Eye (tissue), 1 donor: ENCODE measurements at regions not wholly inside any gene's neighbourhood (a gene's known extent, or its start where the extent isn't known, plus 50 kb on each side); places are given as distances from the start of the nearest gene placed in this dataset.

Experiments
- DNase-seq: peaks from one replicate; pipeline ENCODE4 v3.0.0-alpha.2; 2015

DNA sequence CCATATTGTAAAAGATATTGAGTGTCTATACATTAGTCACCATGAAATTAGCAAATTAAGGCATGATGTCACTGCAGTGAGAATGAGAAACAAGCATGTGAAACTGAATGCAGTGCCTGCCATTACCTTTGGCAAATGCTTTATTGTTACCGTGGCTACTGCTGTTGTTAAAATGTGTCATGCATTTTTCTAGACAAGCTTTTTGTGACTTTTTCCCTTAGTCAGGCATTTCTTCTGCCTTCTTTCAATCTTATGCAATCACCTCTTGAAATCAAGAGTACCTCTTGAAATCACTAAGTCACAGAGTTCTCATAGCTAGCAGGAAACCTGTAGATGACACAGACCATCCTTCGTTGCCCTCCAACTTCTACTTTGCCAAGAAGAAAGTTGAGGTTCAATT, 461.7 kb upstream of the TENM4 start:
- no peak for DNase-seq

DNA sequence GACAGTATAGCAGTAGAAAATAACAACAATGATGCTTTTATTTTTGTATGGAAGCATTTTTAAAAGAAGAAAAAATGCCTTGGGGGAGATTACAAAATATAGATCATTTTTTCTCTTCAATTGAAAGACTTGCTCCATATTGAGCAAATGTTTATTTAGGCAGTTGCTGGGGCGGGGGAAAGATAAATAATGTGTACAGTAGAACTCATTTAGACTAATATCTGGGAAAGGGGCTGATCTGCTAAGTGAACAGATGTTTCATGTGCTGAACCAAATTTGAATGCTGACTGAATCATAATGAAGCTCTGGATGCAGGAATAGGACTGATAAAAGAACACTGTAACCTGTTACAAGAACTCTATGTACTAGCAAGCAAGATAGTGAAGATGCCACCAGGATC, 457.1 kb upstream of the TENM4 start:
- no peak for DNase-seq

DNA sequence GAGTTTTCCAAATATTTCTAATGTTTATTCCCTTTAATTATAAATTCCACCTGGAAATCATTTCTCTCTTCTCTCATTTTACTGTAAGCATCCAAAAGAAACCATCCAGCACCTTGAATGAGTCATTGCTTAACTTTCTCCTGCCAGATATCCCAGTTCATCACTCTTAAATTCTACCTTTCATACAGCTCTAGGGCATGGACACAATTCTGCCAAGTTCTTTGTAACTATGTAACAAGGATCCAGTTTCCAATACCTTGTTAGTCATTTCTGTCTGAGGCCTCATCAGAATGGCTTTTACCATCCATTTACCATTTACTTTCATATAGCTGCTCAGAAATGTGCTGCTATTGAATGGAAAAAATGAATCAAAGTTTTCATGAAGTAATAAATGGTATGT, 455.4 kb upstream of the TENM4 start:
- DNase-seq, result no peak

DNA sequence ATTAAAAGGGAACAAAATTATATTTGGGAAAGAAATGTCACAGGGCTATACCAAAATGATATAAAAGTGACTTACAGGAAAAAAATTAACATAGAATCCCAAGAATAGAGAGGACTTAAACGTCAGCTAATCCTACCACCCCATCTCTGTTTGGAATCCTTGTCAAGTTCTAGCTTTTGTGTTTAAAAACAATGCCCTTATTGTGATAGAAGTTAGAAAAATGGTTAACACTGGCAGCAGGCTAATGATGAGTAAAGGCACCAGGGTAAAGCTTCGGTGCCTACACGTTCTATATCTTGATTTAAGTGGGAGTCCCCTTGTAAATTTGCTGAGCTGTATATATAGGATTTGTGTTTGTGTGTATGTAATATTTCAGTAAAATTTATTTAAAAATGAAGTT, 453.3 kb upstream of the TENM4 start:
- DNase-seq, result no peak

DNA sequence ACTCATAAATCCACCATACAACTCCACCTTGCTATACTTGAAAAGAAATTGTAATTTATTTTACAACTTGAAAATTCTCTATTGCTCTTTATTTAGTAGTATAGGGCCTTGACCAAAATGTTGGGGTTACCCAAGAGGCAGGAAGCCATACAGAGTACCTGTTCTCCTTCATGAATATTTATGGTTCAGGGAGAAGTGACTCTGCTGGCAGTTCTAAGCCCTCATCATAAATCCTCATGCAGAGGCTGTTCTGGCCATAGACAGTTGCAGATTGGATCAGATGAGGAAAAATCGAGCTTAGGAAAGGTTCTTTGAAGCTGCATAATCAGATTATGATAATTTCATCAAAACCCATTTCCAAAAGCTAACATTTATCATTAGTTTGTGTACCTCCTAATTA, 449.4 kb upstream of the TENM4 start:
- no peak for DNase-seq

DNA sequence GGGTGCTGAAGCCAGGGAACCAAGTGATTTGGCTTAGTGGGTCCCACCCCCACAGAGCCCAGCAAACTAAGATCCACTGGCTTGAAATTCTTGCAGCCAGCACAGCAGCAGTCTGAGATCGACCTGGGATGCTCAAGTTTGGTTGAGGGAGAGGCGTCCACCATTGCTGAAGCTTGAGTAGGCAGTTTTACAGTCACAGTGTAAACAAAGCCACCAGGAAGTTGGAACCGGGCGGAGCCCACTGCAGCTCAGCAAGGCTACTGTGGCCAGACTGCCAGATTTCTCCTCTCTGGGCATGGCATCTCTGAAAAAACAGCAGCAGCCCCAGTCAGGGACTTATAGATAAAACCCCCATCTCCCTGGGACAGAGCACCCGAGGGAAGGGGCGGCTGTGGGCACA, 424.1 kb upstream of the TENM4 start:
- no peak for DNase-seq

DNA sequence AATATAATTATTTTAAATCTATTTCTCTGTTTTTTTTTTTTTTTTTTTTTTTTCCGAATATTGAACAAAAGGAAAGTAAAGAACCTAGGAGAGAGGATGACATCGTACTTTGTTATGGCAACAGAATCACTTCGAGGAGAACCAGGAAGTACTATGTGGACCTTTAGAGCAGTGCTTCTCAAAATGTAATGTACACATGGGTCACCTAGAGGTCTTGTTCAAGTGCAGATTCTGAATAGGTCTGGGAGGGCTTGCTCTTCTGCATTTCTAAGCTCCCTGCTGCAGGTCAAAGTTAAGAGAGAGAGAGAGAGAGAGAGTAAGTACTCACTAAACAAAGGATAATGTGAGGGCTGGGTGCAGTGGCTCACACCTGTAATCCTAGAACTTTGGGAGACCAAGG, 419.5 kb upstream of the TENM4 start:
- DNase-seq, result no peak

DNA sequence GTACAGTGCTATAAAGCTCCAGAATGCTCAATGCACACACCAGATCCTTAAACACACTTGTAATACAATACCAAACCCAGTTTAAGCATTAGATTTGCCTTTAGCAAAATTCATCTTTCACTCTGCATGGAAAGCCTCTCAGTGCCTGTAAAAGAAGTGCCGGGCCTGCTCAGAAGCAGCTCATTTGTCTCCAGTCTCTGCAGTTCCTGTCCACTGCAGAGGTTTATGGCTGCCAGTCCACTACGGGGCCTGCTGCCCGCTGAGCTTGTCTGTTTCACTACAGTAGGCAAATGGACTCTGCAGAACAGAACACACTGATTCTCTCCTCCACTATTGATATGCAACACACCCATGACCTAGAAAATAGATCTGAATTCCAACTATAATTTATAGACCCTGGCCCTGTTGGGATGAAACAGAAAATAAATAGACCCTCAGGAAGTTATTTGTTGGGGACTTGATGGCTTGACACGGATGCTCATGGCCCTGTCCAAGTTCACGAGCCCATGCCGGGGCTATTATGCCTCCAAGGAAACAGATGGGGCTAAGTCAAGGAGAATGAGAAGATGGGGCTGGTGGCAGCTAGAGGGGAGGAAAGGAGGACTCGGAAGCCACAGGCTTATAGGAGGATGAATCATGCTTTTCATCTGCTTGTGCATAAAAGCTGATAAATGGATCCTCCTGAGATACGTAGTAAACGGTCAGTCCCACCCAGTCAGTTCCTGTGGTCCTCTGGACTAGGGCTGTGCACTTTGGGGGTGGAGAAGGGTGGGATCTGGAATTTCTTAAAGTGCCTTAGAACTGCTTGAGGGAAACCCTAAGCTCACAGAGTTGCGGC, 416.8 kb upstream of the TENM4 start:
- no peak for DNase-seq

DNA sequence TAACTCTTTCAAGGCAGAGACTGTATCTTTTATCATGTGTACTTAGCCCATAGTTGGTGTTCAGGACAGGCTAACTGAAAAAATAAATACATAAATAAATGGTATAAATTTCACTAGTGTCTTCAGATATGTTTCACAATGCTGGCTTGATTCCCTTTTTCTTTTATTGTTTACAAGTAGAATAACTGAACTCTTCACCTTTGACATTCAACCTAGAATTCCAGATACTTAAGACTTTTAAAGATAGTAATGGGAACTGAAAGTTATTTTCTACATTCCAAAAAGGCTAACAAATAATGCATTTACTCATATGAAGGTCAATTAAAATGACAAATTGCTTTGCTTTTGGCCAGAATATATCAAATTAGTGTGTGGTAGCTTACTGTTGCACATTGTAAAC, 411.3 kb upstream of the TENM4 start:
- no peak for DNase-seq

DNA sequence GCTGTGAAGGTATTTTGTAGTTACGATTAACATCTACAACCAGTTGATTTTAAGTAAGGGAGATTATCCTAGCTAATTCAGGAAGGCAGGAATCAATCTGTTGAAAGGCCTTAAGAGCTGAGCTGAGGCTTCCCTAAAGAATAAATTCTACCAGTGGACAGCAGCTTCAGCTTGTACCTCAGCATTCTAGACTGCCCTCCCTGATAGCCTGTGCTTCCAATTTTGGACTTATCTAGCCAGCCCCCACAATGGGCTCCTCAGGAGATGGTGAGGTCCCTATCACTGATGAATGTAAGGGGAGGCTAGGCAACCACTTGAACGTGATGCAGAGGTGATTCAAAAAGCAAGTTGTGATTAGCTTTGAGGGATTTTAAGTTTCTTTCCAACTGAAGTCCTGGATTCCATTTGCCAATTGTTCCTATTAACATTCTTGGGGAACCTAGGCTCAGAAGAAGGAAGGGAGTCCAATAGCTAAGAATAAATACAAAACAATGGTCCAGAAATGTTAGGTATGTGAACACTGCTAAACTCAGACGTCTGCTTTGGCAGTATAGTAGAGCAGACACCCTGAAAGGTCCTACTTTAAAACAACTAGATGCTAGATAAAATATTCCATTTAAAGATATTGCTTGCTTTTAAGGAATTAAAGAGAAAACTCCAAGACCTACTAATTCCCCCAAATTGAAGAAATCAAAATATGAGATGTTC, 404.3 kb upstream of the TENM4 start:
- DNase-seq, result no peak

DNA sequence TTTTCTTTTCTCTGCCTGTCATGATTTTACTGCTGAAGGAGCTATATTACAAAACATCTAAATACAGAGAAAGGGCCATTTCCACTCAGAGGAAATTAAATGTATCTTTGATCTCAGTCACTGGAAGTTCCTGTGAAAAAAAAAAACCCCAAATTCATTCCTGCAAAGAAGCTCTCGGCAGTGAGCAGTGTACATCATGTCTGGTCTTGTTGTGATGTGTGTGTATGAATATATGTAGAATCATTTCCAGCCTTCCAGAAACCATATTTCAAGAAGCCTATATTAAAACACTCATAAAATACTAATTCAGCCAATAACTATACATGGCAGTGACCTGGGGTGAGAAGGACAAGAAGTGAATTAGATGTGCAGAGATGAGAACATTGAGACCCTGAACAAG, 393.2 kb upstream of the TENM4 start:
- no peak for DNase-seq

DNA sequence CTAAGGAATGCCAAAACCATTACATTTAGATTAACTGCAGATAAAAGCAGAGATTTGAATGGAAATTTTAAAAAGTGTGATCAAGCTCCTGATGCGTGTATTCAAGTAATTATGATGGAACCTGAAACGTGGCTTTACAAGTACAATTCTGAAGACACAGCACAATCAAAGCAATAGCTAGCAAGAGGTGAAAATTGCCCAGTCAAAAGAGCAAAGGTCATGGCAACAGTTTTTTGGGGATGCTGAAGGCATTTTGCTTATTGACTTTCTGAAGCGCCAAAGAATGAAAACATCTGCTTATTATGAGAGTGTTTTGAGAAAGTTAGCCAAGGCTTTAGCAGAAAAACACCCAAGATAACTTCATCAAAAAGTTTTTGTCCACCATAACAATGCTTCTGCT, 389.6 kb upstream of the TENM4 start:
- DNase-seq, result no peak

DNA sequence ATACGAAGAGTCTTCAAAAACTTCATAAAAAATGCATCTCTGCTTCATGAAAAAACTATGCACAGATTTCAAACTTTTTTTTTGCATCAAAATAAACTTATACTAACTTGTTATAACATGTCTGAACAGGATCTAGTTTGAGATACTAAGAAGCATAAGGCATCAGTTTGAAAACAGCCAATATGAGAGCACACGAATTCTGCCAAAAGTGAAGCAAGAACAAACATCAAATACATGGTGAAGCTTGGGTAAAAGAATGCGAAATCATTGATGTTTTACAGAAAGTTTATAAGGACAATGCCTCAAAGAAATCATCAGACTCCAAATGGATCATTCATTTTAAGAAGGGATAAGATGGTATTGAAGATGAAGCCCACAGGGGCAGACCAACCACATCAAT, 389.1 kb upstream of the TENM4 start:
- DNase-seq, result no peak

DNA sequence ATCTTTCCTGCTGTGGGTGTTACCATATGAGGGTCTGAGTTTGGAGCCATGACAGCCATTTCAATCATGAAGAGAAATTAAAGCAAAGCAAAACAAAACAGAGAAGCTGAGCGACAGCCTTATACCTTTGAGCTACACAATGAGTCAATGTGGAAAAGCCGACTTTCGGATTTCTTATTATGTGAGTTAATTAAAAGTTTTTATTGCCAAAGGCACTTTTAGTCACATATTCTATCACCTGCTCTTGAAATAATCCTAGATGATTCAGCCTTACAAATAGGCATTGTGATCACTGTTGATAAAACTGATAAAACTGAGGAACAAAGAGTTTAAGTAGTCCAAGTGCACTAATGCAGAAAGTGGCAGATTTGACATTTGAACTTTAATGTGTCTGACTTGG, 381.9 kb upstream of the TENM4 start:
- DNase-seq, result no peak

DNA sequence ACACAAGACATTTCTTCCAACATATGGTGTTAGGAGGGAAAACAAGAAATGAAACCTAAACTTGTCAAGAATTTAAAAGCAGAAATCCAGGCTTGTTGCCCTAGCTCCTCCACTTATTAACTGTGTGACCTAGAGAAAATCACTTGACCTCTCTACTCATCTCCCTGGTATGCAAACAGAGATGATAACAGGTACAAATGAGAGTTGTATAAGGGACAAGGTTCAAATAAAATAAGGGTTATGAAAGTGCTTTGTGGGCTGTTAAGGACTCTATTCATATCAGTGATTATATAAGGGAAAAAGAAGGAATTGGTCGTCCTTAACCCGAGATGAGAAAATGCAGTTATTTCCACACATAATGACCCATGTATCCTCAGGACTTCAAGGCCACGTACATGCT, 372.7 kb upstream of the TENM4 start:
- DNase-seq, result no peak

DNA sequence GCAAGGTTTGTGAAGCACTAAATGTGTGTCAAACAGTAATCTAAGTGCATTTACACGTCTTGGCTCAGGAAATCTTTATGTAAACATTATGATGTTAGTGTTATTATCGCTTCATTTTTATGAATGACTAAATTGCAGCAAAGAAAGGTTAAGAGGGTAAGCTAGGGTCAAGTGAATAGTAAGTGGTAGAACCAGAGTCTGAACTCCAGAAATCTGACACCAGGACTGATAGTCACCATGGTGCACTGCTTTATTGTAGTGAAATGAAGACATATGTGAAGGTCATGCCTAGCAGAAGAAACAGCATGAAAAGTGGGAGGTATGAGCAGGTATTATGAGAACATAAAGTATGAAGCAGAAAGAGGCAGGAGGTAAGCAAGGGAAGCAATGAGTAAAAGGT, 368.7 kb upstream of the TENM4 start:
- no peak for DNase-seq

DNA sequence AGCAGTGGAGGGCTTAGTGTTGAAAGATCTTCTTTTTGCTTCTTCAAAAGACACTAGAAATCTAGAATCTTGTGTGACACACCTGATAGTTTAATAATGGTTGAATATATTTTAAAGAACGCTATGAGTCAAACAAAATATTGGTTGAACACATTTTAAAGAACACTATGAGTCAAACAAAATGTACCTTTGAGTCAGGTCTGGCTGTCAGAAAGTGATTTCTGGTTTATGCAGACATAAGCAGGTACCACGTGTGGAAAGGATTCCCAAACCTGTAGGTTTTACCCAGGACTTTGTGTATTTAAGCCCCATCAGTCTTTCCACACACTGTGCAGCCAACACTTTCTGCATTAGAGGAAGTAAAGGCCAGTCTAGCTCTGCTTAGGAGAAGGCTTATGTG, 366.7 kb upstream of the TENM4 start:
- no peak for DNase-seq

DNA sequence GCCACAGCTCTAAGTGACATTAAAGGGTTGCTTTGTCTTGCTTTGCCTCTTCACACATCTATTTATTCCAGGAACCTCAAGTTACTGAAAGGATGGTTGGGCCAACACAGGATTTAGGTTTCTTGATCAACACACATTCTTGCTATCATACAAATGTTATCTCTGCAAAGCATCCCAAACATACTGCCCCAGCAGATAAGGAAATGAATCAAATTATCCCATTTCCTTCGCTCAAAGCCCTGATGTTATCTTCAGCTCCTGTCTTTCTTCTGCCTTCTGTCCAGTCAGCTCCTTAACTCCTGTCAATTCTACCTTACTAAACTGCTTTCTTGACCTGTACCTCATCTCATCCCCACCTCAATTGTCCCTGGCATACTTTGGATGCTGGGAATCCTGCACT, 355.9 kb upstream of the TENM4 start:
- no peak for DNase-seq

DNA sequence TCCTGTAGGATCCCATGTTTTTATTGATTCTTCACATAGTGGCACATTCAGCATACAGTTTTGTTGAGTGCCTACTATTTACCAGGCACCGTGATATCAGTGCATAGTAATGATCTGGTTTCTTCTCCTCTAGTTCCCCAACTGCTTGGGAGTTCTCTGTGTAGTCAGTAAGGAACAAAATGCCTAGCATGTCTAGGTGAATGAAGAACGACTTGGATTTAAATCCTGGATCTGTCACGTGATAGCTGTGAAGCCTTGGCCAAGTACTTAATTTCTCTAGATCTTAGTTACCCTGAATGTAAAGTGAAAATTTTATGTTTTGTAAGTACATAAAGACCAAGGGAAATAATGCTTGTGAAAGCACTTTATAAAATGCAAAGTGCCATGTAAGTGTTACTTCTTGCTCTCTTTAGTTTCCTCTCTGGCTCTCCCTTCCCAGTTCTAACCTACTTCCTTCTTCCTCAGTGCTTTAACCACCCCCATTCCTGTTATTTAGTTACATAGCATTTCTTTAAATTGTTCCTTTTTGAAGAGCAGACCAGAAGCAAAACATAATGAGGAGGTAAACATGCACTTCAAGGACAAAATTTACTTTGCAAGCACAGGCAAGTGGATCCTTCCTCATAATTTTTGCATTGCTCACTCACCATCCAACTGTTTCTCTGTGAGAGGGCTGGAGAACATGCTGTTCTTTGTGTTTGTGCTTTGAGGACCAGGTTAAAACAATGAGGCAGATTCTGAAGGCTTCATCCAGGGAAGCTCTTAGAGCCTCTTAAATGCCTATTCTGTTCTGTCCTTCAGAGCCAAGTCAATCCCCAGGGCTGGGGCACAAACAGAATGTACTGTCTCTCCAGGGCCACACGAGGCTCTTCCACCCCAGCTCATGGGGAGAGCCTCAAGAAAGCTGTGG, 353.9 kb upstream of the TENM4 start:
- no peak for DNase-seq

DNA sequence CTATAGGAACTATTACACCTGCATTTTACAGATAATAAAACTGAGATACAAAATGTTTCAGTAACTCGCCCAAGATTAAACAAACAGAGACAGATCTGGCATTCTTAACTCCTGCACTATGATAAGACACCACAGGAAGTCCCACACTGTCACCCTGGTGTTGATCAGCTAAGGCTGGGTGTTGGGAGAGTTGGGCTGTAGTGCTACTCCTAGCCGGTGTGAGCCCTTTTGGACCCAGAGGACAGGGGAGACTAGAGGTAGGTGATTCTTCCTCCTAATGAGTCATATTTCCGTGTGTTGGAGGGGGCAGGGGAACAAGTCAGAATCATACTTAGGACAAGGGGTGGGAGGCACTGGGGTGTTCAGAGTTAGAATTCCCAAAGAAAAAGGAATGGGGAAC, 353.2 kb upstream of the TENM4 start:
- no peak for DNase-seq

DNA sequence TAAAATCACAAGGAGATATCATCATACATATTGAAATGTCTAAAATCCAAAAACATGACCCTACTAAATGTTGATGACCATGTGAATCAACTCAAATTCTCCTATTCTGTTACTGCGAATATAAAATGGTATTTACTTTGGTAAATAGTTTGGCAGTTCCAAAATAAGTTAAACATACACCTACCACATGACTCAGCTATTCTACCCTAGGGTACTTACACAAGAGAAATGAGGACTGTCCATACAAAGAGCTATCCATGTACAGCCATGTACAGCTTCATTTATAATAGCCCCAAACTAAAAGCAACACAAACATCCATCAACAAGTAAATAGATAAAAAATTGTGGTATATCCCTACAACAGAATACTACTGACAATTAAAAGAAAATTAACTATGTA, 346.1 kb upstream of the TENM4 start:
- no peak for DNase-seq

DNA sequence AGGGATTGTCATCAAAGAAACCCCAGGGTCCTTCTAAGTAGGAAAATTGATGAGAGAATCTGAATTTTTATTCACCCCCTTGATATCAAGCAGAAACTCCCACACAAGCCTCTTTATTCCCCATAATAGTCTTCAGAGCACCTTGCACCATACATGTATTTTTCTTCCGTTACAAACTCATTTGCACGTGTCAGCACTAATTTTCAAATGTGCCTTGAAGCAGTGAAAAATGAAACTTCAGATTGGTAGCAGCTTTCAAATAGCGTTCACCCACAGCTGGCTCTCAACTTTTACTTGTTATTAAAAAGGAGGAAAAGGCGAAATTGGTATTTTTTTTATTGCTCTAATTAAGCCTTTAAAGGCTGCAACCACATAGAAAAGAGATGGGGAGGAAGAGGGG, 343.0 kb upstream of the TENM4 start:
- DNase-seq, result peak; percentile 8

DNA sequence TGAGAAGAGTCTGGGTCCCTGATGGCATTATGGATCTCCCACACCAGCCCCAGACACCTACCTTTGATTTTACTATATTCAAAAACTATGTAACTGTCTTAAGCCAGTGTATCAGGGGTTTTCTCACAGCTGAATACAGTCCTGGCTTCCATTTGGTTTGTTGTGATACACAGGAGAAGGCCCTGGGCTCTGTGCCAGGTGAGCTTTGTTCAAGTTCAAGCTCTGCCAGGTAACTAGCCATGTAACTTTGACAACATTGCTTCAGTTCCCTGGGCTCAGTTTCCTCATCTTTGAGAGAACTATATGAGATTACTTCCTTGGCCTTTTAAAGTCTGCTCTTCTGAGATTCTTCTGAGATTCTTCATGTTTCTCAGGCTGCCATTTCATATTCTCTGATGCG, 327.5 kb upstream of the TENM4 start:
- DNase-seq, result no peak
